Fibroblast of villous mesenchyme (primary cell): ENCODE measurements at regions not wholly inside any gene's neighbourhood (a gene's known extent, or its start where the extent isn't known, plus 50 kb on each side); places are given as distances from the start of the nearest gene placed in this dataset.

Experiments used
- DNase-seq: peaks from one replicate; pipeline ENCODE4 v3.0.0-alpha.2; 2010; ENCODE audit warnings: low read depth
- H3K4me3 ChIP-seq: 2 replicates; pipeline ENCODE4 v1.5.1; 2011; ENCODE audit warnings: low read depth, mild to moderate bottlenecking, low read length
- CTCF ChIP-seq: IDR thresholded peaks from 2 replicates; pipeline ENCODE4 v1.5.1; 2012; ENCODE audit warnings: low read depth, mild to moderate bottlenecking, low read length; ENCODE audit not compliant: insufficient read depth

- no peak for TF ChIP-seq CTCF
- DNase-seq, result no peak
- H3K4me3 ChIP-seq, result no peak overlapping the region
These were observed 414.0 kb upstream of the MKI67 start for GRCh38 chr10:128540128-128540762.

GRCh38 chr10:128540781-128541761, 414.8 kb upstream of the MKI67 start:
- H3K4me3 ChIP-seq, result no peak overlapping the region
- DNase-seq, result no peak
- TF ChIP-seq CTCF, result no peak

DNA sequence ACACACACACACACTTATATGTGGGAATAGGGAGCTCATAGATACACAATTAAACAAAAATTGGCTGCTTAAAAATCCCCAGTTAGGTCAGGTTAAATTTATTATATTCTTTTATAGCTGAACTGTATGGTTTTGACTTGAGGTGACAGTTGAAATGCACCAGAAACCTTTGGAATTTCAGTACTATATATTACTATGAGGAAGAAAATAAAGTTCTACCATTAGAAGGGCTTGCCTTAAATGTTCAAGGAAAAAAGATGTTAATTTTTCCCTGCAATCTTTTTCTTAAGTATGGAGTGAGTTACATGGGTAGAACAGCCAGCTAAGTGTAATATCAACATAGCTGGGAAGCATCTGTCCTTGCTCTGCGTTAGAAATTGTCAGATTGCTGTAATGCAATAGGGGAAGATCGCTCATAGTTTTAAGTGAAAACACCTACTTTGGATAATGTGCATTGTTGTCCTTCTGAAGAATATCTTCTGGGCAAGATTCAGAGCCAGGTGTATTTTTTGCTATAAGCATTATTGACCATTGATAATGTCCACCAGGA, 415.8 kb upstream of the MKI67 start:
- no peak overlapping the region for H3K4me3 ChIP-seq
- no peak for DNase-seq
- TF ChIP-seq CTCF, result no peak

- H3K4me3 ChIP-seq, result no peak overlapping the region
- no peak for DNase-seq
- TF ChIP-seq CTCF, result no peak
These were observed 416.4 kb upstream of the MKI67 start for GRCh38 chr10:128542659-128543058.

- no peak for DNase-seq
- H3K4me3 ChIP-seq, result no peak overlapping the region
- no peak for TF ChIP-seq CTCF
These were observed 416.9 kb upstream of the MKI67 start for GRCh38 chr10:128543151-128543550.

DNA sequence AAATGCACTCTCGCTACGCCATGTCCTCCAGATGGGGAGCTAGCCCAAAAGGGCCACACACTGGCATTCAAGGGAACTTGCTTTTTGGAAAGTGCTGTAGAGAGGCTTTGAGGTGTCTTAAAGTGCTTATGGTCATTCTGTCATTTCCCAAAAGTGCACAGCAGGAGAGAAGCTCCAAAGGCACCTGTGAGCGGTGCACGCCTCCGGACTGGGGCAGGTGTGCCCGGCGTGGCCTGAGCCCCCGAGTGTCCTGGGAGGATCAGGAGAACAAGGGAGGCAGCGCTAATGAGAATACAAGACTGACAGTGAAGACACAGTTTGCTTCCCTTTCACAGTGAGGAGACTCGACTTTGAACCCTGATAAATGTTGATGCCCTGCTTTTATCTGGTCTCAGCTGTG, 419.0 kb upstream of the MKI67 start:
- TF ChIP-seq CTCF, result no peak
- DNase-seq, result no peak
- no peak overlapping the region for H3K4me3 ChIP-seq
